ENCODE measurements at regions not wholly inside any gene's neighbourhood (a gene's known extent, or its start where the extent isn't known, plus 50 kb on each side); places are given as distances from the start of the nearest gene placed in this dataset.

DNA sequence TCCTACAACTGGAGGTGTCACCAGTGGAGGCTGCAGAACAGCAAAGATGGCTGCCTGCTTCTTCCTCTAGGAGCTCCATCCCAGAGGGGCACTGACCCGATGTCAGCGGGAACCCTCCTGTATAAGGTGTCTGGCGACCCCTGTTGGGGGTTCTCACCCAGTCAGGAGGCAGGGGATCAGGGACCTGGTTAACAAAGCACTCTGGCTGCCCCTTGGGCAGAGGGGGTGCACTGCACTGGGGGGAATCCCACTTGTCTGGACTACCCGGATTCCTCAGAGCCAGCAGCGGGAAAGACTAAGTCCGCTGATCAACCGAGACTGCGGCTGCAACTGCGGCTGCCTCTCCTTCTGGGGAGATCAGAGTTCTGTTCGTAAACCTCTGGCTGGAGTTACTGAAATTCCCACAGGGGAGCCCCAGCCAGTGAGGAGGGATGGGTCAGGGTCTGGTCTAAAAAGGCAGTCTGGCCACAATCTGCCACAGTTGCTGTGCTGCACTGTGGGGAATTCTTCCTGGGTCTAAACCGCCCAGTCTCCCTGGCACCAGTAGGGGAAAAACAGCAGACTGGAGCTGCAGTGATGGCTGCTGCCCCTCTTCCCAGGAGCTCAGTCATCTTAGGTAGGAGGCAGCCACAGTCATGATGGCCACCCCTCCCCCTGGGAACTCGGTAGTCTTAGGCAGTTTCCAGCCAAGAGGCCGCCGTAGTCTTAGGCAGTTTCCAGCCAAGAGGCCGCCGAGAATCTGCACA lies 213.4 kb downstream of the CYB561 start:
- DNase-seq (ENCODE audit: low spot score in 2 of 2) = peak in 1 of 2 experiments; percentile 13
- in situ Hi-C loops (cut with MboI; ENCODE audit: low sequenced_read_pairs) = no loop called here
- Histone ChIP-seq H3K4me1 (no peaks in the 10 kb centered on the region), H3K27me3 (ENCODE audit: low read depth) (no peaks in the 10 kb centered on the region), H3K4me3 (no peak overlapping the region), H3K36me3 (replicated peaks) (no peaks in the 10 kb centered on the region), H3K9me3 (no peaks in the 10 kb centered on the region)

DNA sequence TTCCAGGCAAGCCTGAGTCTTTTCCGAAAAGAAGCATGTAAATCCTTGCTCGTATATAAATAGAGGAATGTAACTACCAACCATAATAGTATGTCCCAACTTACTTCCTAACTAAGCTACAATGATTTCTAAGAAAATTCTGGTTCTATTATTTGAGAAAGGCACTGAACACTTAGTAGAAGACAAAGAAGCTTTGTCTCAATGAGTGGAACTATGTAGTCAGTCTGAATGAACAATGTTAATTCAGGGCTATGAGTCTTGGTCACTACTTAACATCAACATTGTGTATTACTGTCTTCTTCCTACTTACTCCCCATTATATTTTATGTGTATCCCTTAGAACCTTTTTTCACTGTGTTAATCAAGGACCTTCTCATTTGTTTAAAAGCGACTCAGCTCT lies 206.0 kb downstream of the CYB561 start:
- H3K9me3 ChIP-seq = no peaks in the 10 kb centered on the region
- no peak overlapping the region for H3K4me3 ChIP-seq
- DNase-seq (ENCODE audit: low spot score in 2 of 2) = peak in 1 of 2 experiments; percentile 32
- in situ Hi-C loops (cut with MboI; ENCODE audit: low sequenced_read_pairs) = no loop called here
- H3K36me3 ChIP-seq (replicated peaks) = 0 out of 2 replicates have a peak, but pooled peaks cover 5% of the 10 kb centered on the region
- no peaks in the 10 kb centered on the region for H3K27me3 ChIP-seq (ENCODE audit: low read depth)
- no peaks in the 10 kb centered on the region for H3K4me1 ChIP-seq

DNA sequence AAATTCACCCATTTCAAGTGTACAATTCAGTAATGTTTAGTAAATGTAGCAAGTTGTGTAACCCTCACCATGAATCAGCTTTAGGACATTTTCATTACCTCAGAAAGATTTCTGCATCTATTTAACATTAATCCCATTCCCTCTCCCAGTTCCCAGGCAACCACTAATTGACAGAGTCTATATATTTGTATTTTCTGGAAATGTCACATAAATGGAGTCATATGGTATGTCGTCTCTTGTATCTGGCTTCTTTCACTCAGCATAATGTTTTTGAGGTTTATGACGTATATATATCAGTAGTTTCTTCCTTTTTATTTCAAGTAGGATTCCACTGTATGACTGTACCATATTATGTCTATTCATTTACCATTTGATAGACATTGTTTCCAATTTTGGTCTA lies 199.8 kb downstream of the CYB561 start:
- in situ Hi-C loops (cut with MboI; ENCODE audit: low sequenced_read_pairs) = no loop called here
- Histone ChIP-seq H3K4me1 (no peaks in the 10 kb centered on the region; the same call in 1 of the 2 replicates), H3K36me3 (replicated peaks) (no peaks in the 10 kb centered on the region), H3K4me3 (no peak overlapping the region), H3K9me3 (no peaks in the 10 kb centered on the region), H3K27me3 (ENCODE audit: low read depth) (no peaks in the 10 kb centered on the region)
- no peak for DNase-seq (ENCODE audit: low spot score in 2 of 2)

- no peak for DNase-seq (ENCODE audit: low spot score in 2 of 2)
- Histone ChIP-seq H3K4me1 (no peaks in the 10 kb centered on the region; the same call in 1 of the 2 replicates), H3K4me3 (no peak overlapping the region), H3K36me3 (replicated peaks) (no peaks in the 10 kb centered on the region), H3K9me3 (no peaks in the 10 kb centered on the region), H3K27me3 (ENCODE audit: low read depth) (no peaks in the 10 kb centered on the region)
- in situ Hi-C loops (cut with MboI; ENCODE audit: low sequenced_read_pairs) = no loop called here
These were observed 198.4 kb downstream of the CYB561 start for GRCh38 chr17:63247706-63248105.

GRCh38 chr17:63249256-63250004 lies 196.7 kb downstream of the CYB561 start:
- in situ Hi-C loops (cut with MboI; ENCODE audit: low sequenced_read_pairs) = no loop called here
- H3K4me1 ChIP-seq = no peaks in the 10 kb centered on the region; the same call in 1 of the 2 replicates
- H3K4me3 ChIP-seq = no peak overlapping the region
- DNase-seq (ENCODE audit: low spot score in 2 of 2) = no peak
- no peaks in the 10 kb centered on the region for H3K27me3 ChIP-seq (ENCODE audit: low read depth)
- H3K36me3 ChIP-seq (replicated peaks) = no peaks in the 10 kb centered on the region
- H3K9me3 ChIP-seq = no peaks in the 10 kb centered on the region

GRCh38 chr17:63250830-63251229 lies 195.3 kb downstream of the CYB561 start:
- no peaks in the 10 kb centered on the region for H3K27me3 ChIP-seq (ENCODE audit: low read depth)
- H3K4me1 ChIP-seq = no peaks in the 10 kb centered on the region; the same call in 1 of the 2 replicates
- in situ Hi-C loops (cut with MboI; ENCODE audit: low sequenced_read_pairs) = no loop called here
- H3K9me3 ChIP-seq = no peaks in the 10 kb centered on the region
- H3K4me3 ChIP-seq = no peak overlapping the region
- no peak for DNase-seq (ENCODE audit: low spot score in 2 of 2)
- no peaks in the 10 kb centered on the region for H3K36me3 ChIP-seq (replicated peaks)

DNA sequence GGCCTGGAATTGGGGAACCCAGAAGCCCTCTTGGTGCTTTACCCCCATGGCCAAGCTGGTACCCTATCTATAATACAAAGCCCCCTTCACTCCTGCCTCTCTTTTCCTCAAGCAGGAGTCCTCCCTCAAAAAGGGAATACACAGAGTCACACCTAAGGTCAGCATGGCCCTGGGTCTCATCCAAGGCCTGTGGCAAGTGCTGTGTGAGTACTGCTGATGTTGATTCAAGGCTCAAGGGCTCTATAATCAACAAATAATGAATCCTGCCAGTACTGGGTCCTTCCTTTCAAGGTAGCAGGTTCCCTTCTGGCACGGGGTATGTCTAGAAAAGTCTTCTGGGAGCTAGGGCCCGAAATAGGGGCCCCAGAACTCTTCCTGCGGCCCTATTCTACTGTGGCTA lies 187.3 kb downstream of the CYB561 start:
- in situ Hi-C loops (cut with MboI; ENCODE audit: low sequenced_read_pairs) = no loop called here
- peaks cover 2% of the 10 kb centered on the region; the same call in 1 of the 2 replicates for H3K9me3 ChIP-seq
- H3K27me3 ChIP-seq (ENCODE audit: low read depth) = no peaks in the 10 kb centered on the region
- no peaks in the 10 kb centered on the region for H3K36me3 ChIP-seq (replicated peaks)
- no peak overlapping the region for H3K4me3 ChIP-seq
- no peaks in the 10 kb centered on the region for H3K4me1 ChIP-seq
- DNase-seq (ENCODE audit: low spot score in 2 of 2) = no peak

DNA sequence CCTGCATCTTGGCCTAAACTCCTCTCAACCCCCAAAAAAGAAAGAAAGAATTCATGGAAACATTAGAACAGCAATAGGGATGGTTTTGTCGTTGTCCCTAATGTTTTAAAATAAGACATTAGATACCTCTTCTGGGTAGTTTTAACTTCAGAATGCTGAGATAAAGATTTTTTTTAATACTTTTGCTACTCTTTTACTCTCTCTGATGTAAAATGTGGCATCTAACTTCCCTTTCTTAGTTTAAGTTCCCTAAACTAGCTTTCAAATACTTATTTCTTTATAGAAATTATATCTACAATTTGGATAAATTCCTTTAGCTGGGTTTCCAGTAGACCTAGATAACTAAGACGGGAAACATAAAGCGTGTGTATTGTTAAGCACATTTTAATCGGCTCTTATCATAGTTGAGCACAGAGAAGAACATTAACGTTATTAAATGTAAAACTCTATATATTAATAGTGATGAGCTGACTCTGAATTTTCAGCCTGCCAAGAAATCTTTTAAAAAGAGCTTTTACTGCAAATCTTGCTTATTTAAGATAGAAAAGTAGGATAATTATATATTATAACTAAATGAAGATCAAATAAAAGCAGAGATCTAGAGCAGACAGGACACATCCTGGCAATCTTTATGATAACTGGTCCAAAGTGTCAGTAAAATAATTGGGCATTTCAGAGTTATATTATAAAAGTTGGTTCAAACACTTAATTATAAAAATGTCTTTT lies 183.2 kb downstream of the CYB561 start:
- H3K4me1 ChIP-seq = no peaks in the 10 kb centered on the region
- peaks cover 2% of the 10 kb centered on the region; the same call in 1 of the 2 replicates for H3K9me3 ChIP-seq
- H3K27me3 ChIP-seq (ENCODE audit: low read depth) = no peaks in the 10 kb centered on the region
- DNase-seq (ENCODE audit: low spot score in 2 of 2) = no peak
- in situ Hi-C loops (cut with MboI; ENCODE audit: low sequenced_read_pairs) = no loop called here
- no peaks in the 10 kb centered on the region for H3K36me3 ChIP-seq (replicated peaks)
- no peak overlapping the region for H3K4me3 ChIP-seq

DNA sequence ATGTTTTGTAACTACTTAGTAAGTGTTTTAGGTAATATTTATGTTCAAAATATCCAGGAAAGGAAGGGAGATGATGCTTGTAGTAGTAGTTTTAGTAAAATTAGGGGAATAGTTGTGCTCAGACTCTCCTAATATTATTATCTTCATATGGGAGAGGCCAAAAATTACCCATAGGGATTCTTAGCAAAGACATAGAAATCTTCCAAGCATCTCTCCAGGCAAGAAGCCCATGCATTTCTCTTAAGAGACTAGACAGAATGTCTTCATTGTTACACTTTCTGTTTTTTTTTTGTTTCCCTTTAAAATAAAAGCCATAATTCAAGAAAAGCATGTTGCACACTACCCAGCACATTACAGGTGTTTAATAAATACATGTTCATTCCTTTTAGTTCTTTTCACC lies 180.6 kb downstream of the CYB561 start:
- peaks cover 2% of the 10 kb centered on the region; the same call in 1 of the 2 replicates for H3K9me3 ChIP-seq
- no peak overlapping the region for H3K4me3 ChIP-seq
- in situ Hi-C loops (cut with MboI; ENCODE audit: low sequenced_read_pairs) = no loop called here
- no peaks in the 10 kb centered on the region for H3K4me1 ChIP-seq
- H3K27me3 ChIP-seq (ENCODE audit: low read depth) = no peaks in the 10 kb centered on the region
- no peak for DNase-seq (ENCODE audit: low spot score in 2 of 2)
- 0 out of 2 replicates have a peak, but pooled peaks cover 2% of the 10 kb centered on the region for H3K36me3 ChIP-seq (replicated peaks)

- H3K36me3 ChIP-seq (replicated peaks) = 0 out of 2 replicates have a peak, but pooled peaks cover 2% of the 10 kb centered on the region
- H3K9me3 ChIP-seq = no peaks in the 10 kb centered on the region
- H3K4me1 ChIP-seq = no peaks in the 10 kb centered on the region
- no peak for DNase-seq (ENCODE audit: low spot score in 2 of 2)
- H3K4me3 ChIP-seq = no peak overlapping the region
- H3K27me3 ChIP-seq (ENCODE audit: low read depth) = no peaks in the 10 kb centered on the region
- in situ Hi-C loops (cut with MboI; ENCODE audit: low sequenced_read_pairs) = no loop called here
These were observed 178.3 kb downstream of the CYB561 start for GRCh38 chr17:63267846-63268245.

DNA sequence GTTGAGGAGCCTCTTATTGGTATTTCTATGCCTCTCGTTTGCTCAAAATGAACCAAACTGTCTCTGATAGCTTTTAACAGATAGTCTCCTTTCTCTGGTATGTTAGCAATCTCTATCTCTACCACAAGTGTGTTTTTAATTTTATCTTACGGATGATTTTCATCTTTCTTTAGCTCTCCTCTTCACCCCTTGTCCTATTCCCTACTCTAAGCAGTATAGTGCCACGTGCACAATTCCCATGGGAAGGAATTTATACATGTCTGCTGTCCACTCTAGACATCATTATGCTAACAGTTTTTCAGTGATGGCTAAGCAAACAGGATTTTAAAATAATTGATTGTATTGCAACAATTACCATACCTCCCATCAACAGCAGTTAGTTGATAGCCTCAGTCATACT lies 177.3 kb downstream of the CYB561 start:
- in situ Hi-C loops (cut with MboI; ENCODE audit: low sequenced_read_pairs) = no loop called here
- H3K4me3 ChIP-seq = no peak overlapping the region
- H3K27me3 ChIP-seq (ENCODE audit: low read depth) = no peaks in the 10 kb centered on the region
- 0 out of 2 replicates have a peak, but pooled peaks cover 2% of the 10 kb centered on the region for H3K36me3 ChIP-seq (replicated peaks)
- H3K9me3 ChIP-seq = no peaks in the 10 kb centered on the region
- no peaks in the 10 kb centered on the region for H3K4me1 ChIP-seq
- no peak for DNase-seq (ENCODE audit: low spot score in 2 of 2)

DNA sequence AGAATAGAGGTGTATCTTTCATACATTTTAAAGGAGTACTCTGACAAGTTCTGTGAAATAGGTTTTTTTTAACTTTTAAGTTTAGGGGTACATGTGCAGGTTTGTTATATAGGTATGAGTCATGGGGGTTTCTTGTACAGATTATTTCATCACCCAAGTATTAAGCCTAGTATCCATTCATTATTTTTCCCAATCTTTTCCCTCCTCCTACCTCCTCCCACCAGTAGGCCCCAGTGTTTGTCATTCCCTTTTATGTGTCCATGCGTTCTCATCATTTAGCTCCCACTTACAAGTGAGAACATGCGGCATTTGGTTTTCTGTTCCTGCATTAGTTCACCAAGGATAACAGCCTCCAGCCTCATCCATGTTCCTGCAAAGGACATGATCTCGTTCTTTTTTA lies 175.5 kb downstream of the CYB561 start:
- no peaks in the 10 kb centered on the region for H3K27me3 ChIP-seq (ENCODE audit: low read depth)
- no peak for DNase-seq (ENCODE audit: low spot score in 2 of 2)
- 0 out of 2 replicates have a peak, but pooled peaks cover 2% of the 10 kb centered on the region for H3K36me3 ChIP-seq (replicated peaks)
- no peak overlapping the region for H3K4me3 ChIP-seq
- no peaks in the 10 kb centered on the region for H3K9me3 ChIP-seq
- in situ Hi-C loops (cut with MboI; ENCODE audit: low sequenced_read_pairs) = no loop called here
- H3K4me1 ChIP-seq = peaks cover 6% of the 10 kb centered on the region

- in situ Hi-C loops (cut with MboI; ENCODE audit: low sequenced_read_pairs) = no loop called here
- no peak for DNase-seq (ENCODE audit: low spot score in 2 of 2)
- Histone ChIP-seq H3K36me3 (replicated peaks) (no peaks in the 10 kb centered on the region), H3K4me1 (peaks cover 6% of the 10 kb centered on the region), H3K27me3 (ENCODE audit: low read depth) (no peaks in the 10 kb centered on the region), H3K9me3 (no peaks in the 10 kb centered on the region), H3K4me3 (no peak overlapping the region)
These were observed 172.0 kb downstream of the CYB561 start for GRCh38 chr17:63274146-63274545.
